ENCODE measurements at regions not wholly inside any gene's neighbourhood (a gene's known extent, or its start where the extent isn't known, plus 50 kb on each side); places are given as distances from the start of the nearest gene placed in this dataset.

- intact Hi-C loops (cut with DNase I), result no loop called here
- DNase-seq (ENCODE audit: low spot score), result no peak
Measured at GRCh38 chr12:16919551-16919950, 313.6 kb upstream of the LMO3 start.

- intact Hi-C loops (cut with DNase I), result no loop called here
- no peak for DNase-seq (ENCODE audit: low spot score)
Measured at GRCh38 chr12:16914853-16915252, 308.9 kb upstream of the LMO3 start.

DNA sequence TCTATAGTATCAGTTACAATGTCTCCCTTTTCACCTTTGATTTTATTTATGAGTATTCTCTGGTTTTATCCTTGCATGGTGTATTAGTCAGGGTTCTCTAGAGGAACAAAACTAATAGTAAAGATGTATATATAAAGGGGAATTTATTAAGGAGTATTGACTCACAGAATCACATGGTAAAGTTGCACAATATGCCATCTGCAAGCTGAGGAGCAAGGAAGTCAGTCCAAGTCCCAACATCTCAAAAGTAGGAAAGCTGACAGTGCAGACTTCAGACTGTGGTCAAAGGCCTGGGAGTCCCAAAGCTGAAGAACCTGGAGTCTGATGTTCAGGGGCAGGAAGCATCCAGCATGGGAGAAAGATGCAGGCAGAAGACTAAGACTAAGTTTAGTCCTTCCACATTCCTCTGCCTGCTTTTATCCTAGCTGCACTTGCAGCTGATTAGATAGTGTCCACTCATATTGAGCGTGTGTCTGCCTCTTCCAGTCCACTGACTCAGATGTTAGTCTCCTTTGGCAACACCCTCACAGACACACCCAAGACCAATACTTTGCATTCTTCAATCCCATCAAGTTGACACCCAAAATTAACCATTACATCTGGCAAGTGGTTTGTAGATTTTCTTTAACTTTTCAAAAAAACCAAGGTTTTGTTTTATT is 308.0 kb upstream of the LMO3 start:
- intact Hi-C loops (cut with DNase I), result no loop called here
- no peak for DNase-seq (ENCODE audit: low spot score)

DNA sequence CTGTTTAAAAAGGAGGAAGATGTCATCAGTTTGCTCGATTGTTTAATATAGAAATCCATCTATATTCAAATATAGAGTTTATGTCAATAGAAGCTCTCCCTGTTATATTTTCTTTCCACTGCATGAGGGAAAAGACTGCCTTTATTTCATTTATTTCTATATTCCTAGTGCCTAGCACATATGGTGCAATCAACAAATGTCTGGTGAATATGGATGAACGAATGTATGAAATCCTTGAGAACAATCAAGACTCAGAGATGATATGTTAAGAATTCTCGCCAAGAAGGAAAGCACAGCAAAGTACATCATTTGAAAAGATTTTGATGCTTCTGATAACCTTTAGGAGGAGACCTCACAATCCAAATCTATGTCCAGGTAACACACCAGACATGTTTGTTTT is 296.0 kb upstream of the LMO3 start:
- no peak for DNase-seq (ENCODE audit: low spot score)
- intact Hi-C loops (cut with DNase I), result no loop called here

DNA sequence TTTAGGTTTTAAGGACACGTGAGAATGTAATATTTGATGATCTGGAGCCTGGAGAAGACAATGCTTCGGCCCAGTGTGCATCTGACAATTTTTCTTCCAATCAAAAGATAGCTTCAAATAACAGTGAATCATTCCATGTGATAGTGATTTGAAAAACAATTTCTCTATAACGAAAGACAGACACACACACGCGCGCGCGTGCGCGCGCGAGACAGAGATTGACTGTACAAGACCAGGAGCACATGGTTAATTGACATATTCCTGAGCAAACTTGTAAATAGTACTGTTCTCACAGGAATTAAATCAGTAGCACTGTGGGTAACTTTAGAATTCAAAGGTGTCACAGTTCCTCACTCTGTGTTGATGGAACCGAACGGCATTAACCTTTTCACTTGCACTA is 287.5 kb upstream of the LMO3 start:
- intact Hi-C loops (cut with DNase I), result no loop called here
- DNase-seq (ENCODE audit: low spot score), result no peak

DNA sequence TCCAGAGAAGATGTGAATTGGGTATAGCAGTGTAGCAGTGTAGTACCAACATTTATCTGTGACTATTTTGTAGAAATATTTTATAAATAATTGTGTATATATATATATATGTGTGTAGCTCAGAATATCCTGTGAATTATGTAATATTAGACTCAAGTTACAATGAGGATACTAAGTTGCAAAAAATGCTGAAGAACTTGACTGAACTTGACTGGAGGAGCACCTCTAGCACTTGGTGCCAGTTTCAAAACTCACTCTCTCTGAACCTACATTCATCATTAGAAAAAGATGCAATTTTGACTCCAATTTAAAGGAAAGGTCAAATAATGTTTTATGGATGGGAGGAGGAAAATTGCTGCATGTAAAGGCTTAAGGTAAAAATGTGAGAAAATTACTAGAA is 285.7 kb upstream of the LMO3 start:
- intact Hi-C loops (cut with DNase I), result no loop called here
- DNase-seq (ENCODE audit: low spot score), result no peak

DNA sequence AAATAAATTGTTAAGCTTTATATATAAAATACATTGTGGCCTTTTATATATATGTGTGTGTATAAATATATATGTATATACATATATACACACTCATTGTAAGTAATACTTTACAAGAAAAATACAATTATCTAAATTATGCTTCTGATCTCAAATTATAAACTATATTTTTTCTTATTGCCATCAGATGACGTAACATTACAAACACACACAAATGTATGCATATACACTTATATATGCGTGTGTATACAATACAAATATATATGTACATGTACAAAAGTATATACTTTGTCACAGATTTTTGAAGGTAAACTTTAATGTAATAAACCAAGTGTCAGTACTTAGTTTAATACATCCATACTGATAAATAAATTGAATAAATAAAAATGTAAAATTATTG is 278.9 kb upstream of the LMO3 start:
- intact Hi-C loops (cut with DNase I), result no loop called here
- no peak for DNase-seq (ENCODE audit: low spot score)

- DNase-seq (ENCODE audit: low spot score), result no peak
Measured at GRCh38 chr12:16884056-16884455, 278.1 kb upstream of the LMO3 start.

GRCh38 chr12:16881986-16882570 is 276.1 kb upstream of the LMO3 start:
- intact Hi-C loops (cut with DNase I), result no loop called here
- DNase-seq (ENCODE audit: low spot score), result no peak

More at GRCh38 chr12:16884056-16884455, 278.1 kb upstream of the LMO3 start:
- intact Hi-C loops (cut with DNase I), result no loop called here

DNA sequence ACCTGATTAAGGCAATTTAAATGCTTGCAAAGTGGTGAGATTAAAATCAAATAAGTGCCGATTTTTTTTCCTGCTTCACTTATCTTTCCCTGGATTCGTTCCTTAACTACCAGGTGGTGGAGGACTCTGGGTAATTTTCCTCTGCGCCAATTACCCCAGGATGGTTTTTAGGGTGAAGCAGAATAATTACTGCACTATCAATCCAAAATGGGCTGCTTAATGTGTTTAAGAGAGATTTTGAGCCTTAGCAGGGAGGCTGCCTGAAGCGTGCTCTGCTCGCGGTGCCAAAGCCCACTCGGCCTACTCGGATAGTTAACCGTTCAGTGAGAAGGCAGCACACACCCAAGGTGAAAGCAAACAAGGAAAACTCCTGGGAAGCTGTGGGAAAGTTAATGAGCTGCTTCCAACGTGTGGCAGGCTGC is 274.9 kb upstream of the LMO3 start:
- intact Hi-C loops (cut with DNase I), result no loop called here
- no peak for DNase-seq (ENCODE audit: low spot score)

GRCh38 chr12:16870845-16871244 is 264.9 kb upstream of the LMO3 start:
- intact Hi-C loops (cut with DNase I), result no loop called here
- DNase-seq (ENCODE audit: low spot score), result no peak

DNA sequence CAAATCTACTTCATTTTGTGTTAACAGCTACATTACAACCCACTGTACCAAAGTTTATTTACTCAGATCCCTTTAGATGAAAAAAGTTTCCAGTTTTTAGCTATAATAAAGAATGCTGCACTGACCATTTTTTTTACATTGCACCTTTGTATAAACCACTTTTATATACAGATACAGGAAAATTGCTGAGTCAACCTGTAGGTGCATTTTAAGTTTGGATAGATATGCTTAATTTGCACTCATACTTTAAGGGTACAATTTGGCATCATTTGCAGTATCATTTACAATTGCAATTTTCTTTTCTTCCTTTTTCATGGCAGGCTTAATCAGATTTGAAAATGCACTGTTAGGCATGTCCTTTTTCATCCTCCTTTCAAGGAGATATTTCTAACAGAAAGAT is 257.8 kb upstream of the LMO3 start:
- DNase-seq (ENCODE audit: low spot score), result no peak
- intact Hi-C loops (cut with DNase I), result no loop called here

DNA sequence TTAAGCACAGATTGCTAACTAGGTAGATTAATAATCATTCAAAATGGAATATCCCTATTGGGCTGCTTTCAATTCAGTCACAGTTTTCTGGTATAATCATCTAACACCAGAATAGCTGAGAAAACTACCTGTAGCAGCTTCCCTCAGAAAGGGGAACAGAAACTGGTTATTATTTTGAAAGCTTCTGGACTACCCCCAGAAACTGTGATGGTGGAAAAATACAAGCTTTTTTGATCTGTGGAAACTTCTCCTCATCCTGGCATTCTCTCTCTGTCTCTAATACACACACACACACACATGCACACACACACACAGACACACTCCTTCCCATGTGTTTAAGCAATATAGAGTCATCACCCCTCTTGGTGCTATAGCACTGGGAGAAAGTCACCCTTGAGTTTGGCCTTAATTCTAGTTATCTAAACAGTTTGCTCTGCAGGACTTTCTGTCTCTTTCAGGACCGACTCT is 251.5 kb upstream of the LMO3 start:
- intact Hi-C loops (cut with DNase I), result no loop called here
- DNase-seq (ENCODE audit: low spot score), result no peak

GRCh38 chr12:16854465-16854864 is 248.5 kb upstream of the LMO3 start:
- DNase-seq (ENCODE audit: low spot score), result no peak
- intact Hi-C loops (cut with DNase I), result no loop called here

DNA sequence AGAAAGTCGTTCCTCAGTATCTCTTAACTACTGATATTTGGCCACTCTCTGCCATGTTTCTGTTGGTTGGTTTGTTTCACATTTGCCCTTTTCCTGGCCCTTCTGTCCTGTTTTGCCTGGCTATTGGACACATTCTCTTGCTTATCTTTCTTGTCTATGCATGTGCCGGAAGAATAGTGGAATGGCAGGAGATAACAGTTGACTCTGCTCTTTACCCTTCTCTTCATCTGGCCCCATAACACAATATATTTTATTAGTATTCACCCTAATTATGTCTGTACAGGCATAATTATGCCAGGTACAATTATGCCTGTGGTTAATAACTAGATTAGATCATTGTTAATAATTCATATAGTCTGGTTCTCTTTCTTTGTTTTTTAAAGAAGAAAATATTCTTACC is 243.5 kb upstream of the LMO3 start:
- no peak for DNase-seq (ENCODE audit: low spot score)
- intact Hi-C loops (cut with DNase I), result no loop called here

GRCh38 chr12:16844875-16845274 is 238.9 kb upstream of the LMO3 start:
- no peak for DNase-seq (ENCODE audit: low spot score)
- intact Hi-C loops (cut with DNase I), result no loop called here

- intact Hi-C loops (cut with DNase I), result no loop called here
- DNase-seq (ENCODE audit: low spot score), result no peak
Measured at GRCh38 chr12:16833376-16834015, 227.5 kb upstream of the LMO3 start.

- no peak for DNase-seq (ENCODE audit: low spot score)
Measured at GRCh38 chr12:16828891-16829290, 222.9 kb upstream of the LMO3 start.

GRCh38 chr12:16807731-16808130 is 201.8 kb upstream of the LMO3 start:
- intact Hi-C loops (cut with DNase I), result no loop called here
- DNase-seq (ENCODE audit: low spot score), result no peak

More at GRCh38 chr12:16828891-16829290, 222.9 kb upstream of the LMO3 start:
- intact Hi-C loops (cut with DNase I), result no loop called here

GRCh38 chr12:16796168-16796567 is 190.2 kb upstream of the LMO3 start:
- DNase-seq (ENCODE audit: low spot score), result no peak
- intact Hi-C loops (cut with DNase I), result no loop called here

- intact Hi-C loops (cut with DNase I), result no loop called here
- no peak for DNase-seq (ENCODE audit: low spot score)
Measured at GRCh38 chr12:16789204-16789790, 183.3 kb upstream of the LMO3 start.
